ENCODE measurements at regions not wholly inside any gene's neighbourhood (a gene's known extent, or its start where the extent isn't known, plus 50 kb on each side); places are given as distances from the start of the nearest gene placed in this dataset.

GRCh38 chr4:67035986-67036385 is 509.3 kb downstream of the CENPC start:
- TF ChIP-seq CTCF (IDR thresholded peaks at IDR 0.05): no peak
- TF ChIP-seq ZBTB33 (IDR thresholded peaks at IDR 0.05; ENCODE audit: borderline replicate concordance, low read depth): no peak
- TF ChIP-seq SIN3A (IDR thresholded peaks at IDR 0.05; ENCODE audit: borderline replicate concordance, low read depth, low read length): no peak
- TF ChIP-seq GABPA (IDR thresholded peaks at IDR 0.05; ENCODE audit: low read depth): no peak
- TF ChIP-seq USF1 (IDR thresholded peaks at IDR 0.05; ENCODE audit: borderline replicate concordance, low read depth): no peak

All from SK-N-SH (cell line).